Testis (tissue), 2 donors: ENCODE measurements at regions not wholly inside any gene's neighbourhood (a gene's known extent, or its start where the extent isn't known, plus 50 kb on each side); places are given as distances from the start of the nearest gene placed in this dataset.

ENCODE experiments used
- DNase-seq: peaks from one replicate; pipeline ENCODE4 v3.0.0-alpha.2; 2019
- H3K27ac ChIP-seq, 2 donors: fragments of 200-600 bp; sonication (generic); one replicate each; pipeline ENCODE4 v1.5.1; 2019
- H3K27me3 ChIP-seq: fragments of 200-600 bp; sonication (generic); one replicate; pipeline ENCODE4 v1.5.1; 2019
- H3K36me3 ChIP-seq: fragments of 200-600 bp; sonication (generic); one replicate; pipeline ENCODE4 v1.5.1; 2017; ENCODE audit warnings: low read depth; ENCODE audit errors: missing control alignments
- H3K4me1 ChIP-seq: fragments of 200-600 bp; sonication (generic); one replicate; pipeline ENCODE4 v1.5.1; 2019
- H3K4me3 ChIP-seq, 2 donors: fragments of 200-600 bp; sonication (generic); one replicate each; pipeline ENCODE4 v1.5.1; 2017 to 2019
- H3K9me3 ChIP-seq: fragments of 200-600 bp; sonication (generic); one replicate; pipeline ENCODE4 v1.5.1; 2017
- CTCF ChIP-seq, 3 experiments: fragments of 450-650 bp in 2 of 3; fragments of 200-600 bp in 1 of 3; sonication (generic) in 1 of 3; IDR thresholded peaks; one replicate each; pipeline ENCODE4 v1.5.1; 2016 to 2019; ENCODE audit warnings: antibody characterized with exemption in 3 of 3, mild to moderate bottlenecking in 2 of 3, moderate library complexity in 1 of 3
- POLR2A ChIP-seq: fragments of 450-650 bp; IDR thresholded peaks from one replicate; pipeline ENCODE4 v1.6.1; 2017; ENCODE audit warnings: antibody characterized with exemption, mild to moderate bottlenecking, moderate library complexity
- WGBS, 2 donors: methylation state at CpG; one replicate each; pipeline ENCODE4 v1.1.5; 2018; 5-methylcytosine and 5-hydroxymethylcytosine counted together
- intact Hi-C: fragments of 100-400 bp; cut with DNase I; formaldehyde crosslinking; loops from one replicate; pipeline ENCODE4 v1.15.1; 2023; ENCODE audit warnings: low total_unique reads

GRCh38 chr17:77888242-77889134 lies 70.0 kb upstream of the TNRC6C start:
- Histone ChIP-seq H3K9me3 (no peaks in the 10 kb centered on the region), H3K27me3 (no peaks in the 10 kb centered on the region), H3K4me1 (peaks cover 12% of the 10 kb centered on the region), H3K4me3 (peak overlapping the region; percentile 55), H3K27ac (peak overlapping the region; percentile 55 to 74), H3K36me3 (no peaks in the 10 kb centered on the region)
- TF ChIP-seq CTCF (IDR thresholded peaks at IDR 0.05): no peak
- no peak for TF ChIP-seq POLR2A
- no peak for DNase-seq
- WGBS, 2 donors: 41 to 42% methylated on average over 13 of the region's 13 CpGs
- intact Hi-C loops: no loop called here

- no peak for TF ChIP-seq POLR2A
- TF ChIP-seq CTCF (IDR thresholded peaks at IDR 0.05): no peak
- 97% methylated on average over 4 of the region's 4 CpGs for WGBS, 2 donors
- intact Hi-C loops: no loop called here
Observed at GRCh38 chr17:77889135-77889505, 69.4 kb upstream of the TNRC6C start.

GRCh38 chr17:77889866-77890760 lies 68.4 kb upstream of the TNRC6C start:
- 94% methylated on average over 17 to 28 of the region's 28 CpGs for WGBS, 2 donors
- Histone ChIP-seq H3K27ac (no peak overlapping the region), H3K4me3 (no peak overlapping the region), H3K9me3 (no peaks in the 10 kb centered on the region), H3K36me3 (no peaks in the 10 kb centered on the region), H3K27me3 (no peaks in the 10 kb centered on the region), H3K4me1 (peaks cover 12% of the 10 kb centered on the region)
- intact Hi-C loops: no loop called here
- no peak for TF ChIP-seq POLR2A
- no peak for TF ChIP-seq CTCF (IDR thresholded peaks at IDR 0.05)
- DNase-seq: no peak

More at GRCh38 chr17:77889135-77889505, 69.4 kb upstream of the TNRC6C start:
- Histone ChIP-seq H3K4me3 (no peak overlapping the region), H3K4me1 (peaks cover 12% of the 10 kb centered on the region), H3K27me3 (no peaks in the 10 kb centered on the region), H3K27ac (no peak overlapping the region), H3K9me3 (no peaks in the 10 kb centered on the region), H3K36me3 (no peaks in the 10 kb centered on the region)
- no peak for DNase-seq

DNA sequence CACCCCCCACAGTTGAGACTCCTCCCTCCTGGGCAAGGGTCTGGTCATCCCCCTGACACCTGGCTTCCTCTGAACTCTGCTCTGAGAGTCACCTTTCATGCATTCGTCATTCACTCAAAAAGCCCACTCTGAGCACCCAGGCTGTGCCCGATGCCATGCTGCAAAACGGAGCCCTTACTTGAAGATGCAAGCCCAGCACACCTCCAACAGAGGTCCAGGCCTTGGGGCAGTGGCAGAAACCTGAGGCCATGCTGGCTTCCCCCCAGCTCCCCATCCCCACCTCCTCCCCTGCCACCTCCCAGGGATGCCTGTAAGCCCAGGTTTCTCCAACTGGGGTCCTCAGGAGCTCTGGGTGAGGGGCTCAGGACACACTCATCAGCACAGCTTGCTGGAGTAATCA lies 67.7 kb upstream of the TNRC6C start:
- intact Hi-C loops: no loop called here
- 98% methylated on average over 3 of the region's 3 CpGs; no CpG with 5 or more reads in 1 of the 2 donors for WGBS, 2 donors

More for the DNA sequence above, 67.7 kb upstream of the TNRC6C start:
- TF ChIP-seq CTCF (IDR thresholded peaks at IDR 0.05) (no peak), POLR2A (no peak)
- no peak for DNase-seq
- no peaks in the 10 kb centered on the region for H3K36me3 ChIP-seq
- H3K27ac ChIP-seq: no peak overlapping the region
- H3K4me1 ChIP-seq: peaks cover 12% of the 10 kb centered on the region
- H3K4me3 ChIP-seq: no peak overlapping the region
- H3K9me3 ChIP-seq: no peaks in the 10 kb centered on the region
- H3K27me3 ChIP-seq: no peaks in the 10 kb centered on the region
